Nephron progenitor cell (in vitro differentiated cells): ENCODE measurements at regions not wholly inside any gene's neighbourhood (a gene's known extent, or its start where the extent isn't known, plus 50 kb on each side); places are given as distances from the start of the nearest gene placed in this dataset.

Source experiments
- DNase-seq: peaks from one replicate; pipeline ENCODE4 v3.0.0; 2021
- H3K27ac Mint-ChIP-seq: 2 replicates; pipeline ENCODE4 v1.8.0; 2021; ENCODE audit warnings: mild to moderate bottlenecking, moderate library complexity, mixed read lengths
- H3K27me3 Mint-ChIP-seq: 2 replicates; pipeline ENCODE4 v1.8.0; 2021; ENCODE audit warnings: mild to moderate bottlenecking, low read depth, mixed read lengths; ENCODE audit not compliant: poor library complexity
- H3K36me3 Mint-ChIP-seq: 2 replicates; pipeline ENCODE4 v1.8.0; 2021; ENCODE audit warnings: low read depth, mixed read lengths
- H3K4me1 Mint-ChIP-seq: 2 replicates; pipeline ENCODE4 v1.8.0; 2021; ENCODE audit warnings: mixed read lengths
- H3K4me3 Mint-ChIP-seq: 2 replicates; pipeline ENCODE4 v1.8.0; 2021; ENCODE audit warnings: mild to moderate bottlenecking, moderate library complexity, mixed read lengths
- H3K9me3 Mint-ChIP-seq: 2 replicates; pipeline ENCODE4 v1.8.0; 2021; ENCODE audit warnings: mild to moderate bottlenecking, moderate library complexity, mixed read lengths
- TF ChIP-seq, protein P1 (sequence below): fragments of 200-600 bp; sonication (generic); IDR thresholded peaks from 2 replicates; pipeline ENCODE4 v1.5.0; 2021; ENCODE audit warnings: antibody characterized with exemption

DNA sequence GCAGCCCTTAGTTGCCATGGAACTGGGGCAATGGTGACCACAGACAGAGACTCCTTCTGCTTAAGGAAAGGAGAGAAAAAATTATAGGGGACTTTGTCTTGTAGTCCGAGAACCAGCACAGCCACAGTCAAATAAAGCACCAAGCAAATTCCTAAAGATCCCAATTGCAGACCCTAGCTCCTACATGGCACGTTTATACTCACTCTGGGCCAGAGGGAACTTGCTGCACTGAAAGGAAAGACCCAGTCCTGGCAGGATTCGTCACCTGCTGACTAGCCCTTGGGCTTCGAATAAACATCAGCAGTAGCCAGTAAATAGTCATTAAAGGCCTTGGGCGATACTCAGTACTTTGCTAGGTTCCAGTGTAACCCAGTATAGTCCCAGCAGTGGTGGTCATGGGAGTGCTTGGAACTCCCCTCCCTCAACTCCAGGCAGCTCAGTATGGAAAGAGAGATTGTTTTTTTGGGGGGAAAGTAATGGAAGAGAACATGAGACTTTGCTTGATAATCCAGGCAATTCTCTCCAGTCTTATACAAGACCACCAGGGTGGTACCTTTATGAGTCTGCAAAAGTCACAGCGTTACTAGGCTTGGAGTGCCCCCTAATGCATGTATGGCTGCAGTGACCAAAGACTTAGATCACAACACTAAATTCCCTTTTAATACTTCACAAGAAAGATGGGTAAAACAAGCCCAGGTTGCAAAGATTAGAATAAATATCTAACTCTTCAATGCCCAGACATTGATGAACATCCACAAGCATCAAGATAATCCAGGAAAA, 66.4 kb upstream of the AGTR1 start:
- H3K4me1 Mint-ChIP-seq = no peaks in the 10 kb centered on the region
- H3K27me3 Mint-ChIP-seq = peaks cover 9% of the 10 kb centered on the region
- peak; percentile 12 for DNase-seq
- TF ChIP-seq, protein P1, sequence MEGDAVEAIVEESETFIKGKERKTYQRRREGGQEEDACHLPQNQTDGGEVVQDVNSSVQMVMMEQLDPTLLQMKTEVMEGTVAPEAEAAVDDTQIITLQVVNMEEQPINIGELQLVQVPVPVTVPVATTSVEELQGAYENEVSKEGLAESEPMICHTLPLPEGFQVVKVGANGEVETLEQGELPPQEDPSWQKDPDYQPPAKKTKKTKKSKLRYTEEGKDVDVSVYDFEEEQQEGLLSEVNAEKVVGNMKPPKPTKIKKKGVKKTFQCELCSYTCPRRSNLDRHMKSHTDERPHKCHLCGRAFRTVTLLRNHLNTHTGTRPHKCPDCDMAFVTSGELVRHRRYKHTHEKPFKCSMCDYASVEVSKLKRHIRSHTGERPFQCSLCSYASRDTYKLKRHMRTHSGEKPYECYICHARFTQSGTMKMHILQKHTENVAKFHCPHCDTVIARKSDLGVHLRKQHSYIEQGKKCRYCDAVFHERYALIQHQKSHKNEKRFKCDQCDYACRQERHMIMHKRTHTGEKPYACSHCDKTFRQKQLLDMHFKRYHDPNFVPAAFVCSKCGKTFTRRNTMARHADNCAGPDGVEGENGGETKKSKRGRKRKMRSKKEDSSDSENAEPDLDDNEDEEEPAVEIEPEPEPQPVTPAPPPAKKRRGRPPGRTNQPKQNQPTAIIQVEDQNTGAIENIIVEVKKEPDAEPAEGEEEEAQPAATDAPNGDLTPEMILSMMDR = peak; percentile 41
- no peak overlapping the region for H3K4me3 Mint-ChIP-seq
- no peaks in the 10 kb centered on the region for H3K36me3 Mint-ChIP-seq
- no peaks in the 10 kb centered on the region for H3K9me3 Mint-ChIP-seq
- H3K27ac Mint-ChIP-seq = no peak overlapping the region

- no peak overlapping the region for H3K27ac Mint-ChIP-seq
- no peak for DNase-seq
- H3K4me3 Mint-ChIP-seq = no peak overlapping the region
- H3K9me3 Mint-ChIP-seq = no peaks in the 10 kb centered on the region
- H3K27me3 Mint-ChIP-seq = no peaks in the 10 kb centered on the region
- no peaks in the 10 kb centered on the region for H3K4me1 Mint-ChIP-seq
- TF ChIP-seq, protein P1 = no peak
- H3K36me3 Mint-ChIP-seq = no peaks in the 10 kb centered on the region
Measured at GRCh38 chr3:148641722-148642121, 56.0 kb upstream of the AGTR1 start.

DNA sequence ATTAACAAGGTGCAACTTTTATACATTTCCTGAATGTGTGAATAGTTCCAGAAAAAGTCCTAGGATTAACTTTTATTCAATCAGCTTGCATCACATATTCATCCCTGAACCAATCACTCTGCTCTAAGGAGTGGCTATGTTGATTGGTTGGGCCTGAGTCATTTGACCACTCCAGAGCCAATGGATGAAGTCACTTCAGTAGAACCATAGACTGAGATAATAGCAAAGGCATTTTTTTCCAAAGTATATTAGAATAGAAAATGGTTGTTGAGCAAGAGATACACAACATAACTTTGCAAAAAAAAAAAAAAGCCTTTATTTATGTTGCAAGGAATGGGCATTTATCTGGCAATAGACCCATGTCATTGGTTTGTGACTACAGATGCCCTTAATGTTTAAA, 55.5 kb upstream of the AGTR1 start:
- no peaks in the 10 kb centered on the region for H3K27me3 Mint-ChIP-seq
- TF ChIP-seq, protein P1 = no peak
- H3K36me3 Mint-ChIP-seq = no peaks in the 10 kb centered on the region
- H3K27ac Mint-ChIP-seq = no peak overlapping the region
- H3K9me3 Mint-ChIP-seq = no peaks in the 10 kb centered on the region
- no peak overlapping the region for H3K4me3 Mint-ChIP-seq
- DNase-seq = no peak
- H3K4me1 Mint-ChIP-seq = no peaks in the 10 kb centered on the region

- Mint-ChIP-seq H3K9me3 (no peaks in the 10 kb centered on the region), H3K4me3 (no peak overlapping the region), H3K36me3 (no peaks in the 10 kb centered on the region), H3K4me1 (no peaks in the 10 kb centered on the region), H3K27ac (no peak overlapping the region), H3K27me3 (no peaks in the 10 kb centered on the region)
- TF ChIP-seq, protein P1 = no peak
- DNase-seq = no peak
Measured at GRCh38 chr3:148642616-148643015, 55.1 kb upstream of the AGTR1 start.

GRCh38 chr3:148643389-148643840, 54.3 kb upstream of the AGTR1 start:
- no peaks in the 10 kb centered on the region for H3K9me3 Mint-ChIP-seq
- H3K27ac Mint-ChIP-seq = no peak overlapping the region
- no peaks in the 10 kb centered on the region for H3K4me1 Mint-ChIP-seq
- no peak for DNase-seq
- H3K27me3 Mint-ChIP-seq = no peaks in the 10 kb centered on the region
- TF ChIP-seq, protein P1 = no peak
- H3K36me3 Mint-ChIP-seq = no peaks in the 10 kb centered on the region
- H3K4me3 Mint-ChIP-seq = no peak overlapping the region

DNA sequence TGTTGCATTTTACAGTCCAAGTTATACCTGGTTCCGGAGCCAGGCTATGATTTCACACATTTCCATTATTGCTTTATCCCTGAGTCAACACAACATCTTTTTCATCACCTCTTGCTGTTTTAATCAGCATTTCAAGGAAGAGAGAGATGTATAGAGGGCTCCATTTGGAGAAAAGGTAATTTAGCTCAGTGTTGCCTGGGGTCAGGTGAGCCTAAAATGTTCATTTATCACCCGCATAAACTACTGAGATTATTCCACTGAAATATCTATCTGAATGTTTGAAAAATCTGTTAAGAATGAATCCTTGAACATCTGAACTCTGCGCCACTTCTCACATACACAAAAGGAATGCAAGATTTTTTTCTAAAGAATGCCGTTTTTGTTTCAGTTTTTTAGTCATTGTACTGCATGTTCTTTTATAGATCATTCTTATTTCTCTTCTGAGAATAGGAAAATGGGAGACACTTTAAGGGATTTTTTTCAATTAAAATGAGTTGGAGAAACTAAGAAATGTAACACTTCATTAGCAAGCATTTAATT, 51.5 kb upstream of the AGTR1 start:
- Mint-ChIP-seq H3K27me3 (no peaks in the 10 kb centered on the region), H3K36me3 (no peaks in the 10 kb centered on the region), H3K4me3 (no peak overlapping the region), H3K9me3 (no peaks in the 10 kb centered on the region), H3K27ac (no peak overlapping the region), H3K4me1 (no peaks in the 10 kb centered on the region)
- TF ChIP-seq, protein P1 = no peak
- no peak for DNase-seq
